ENCODE measurements at regions not wholly inside any gene's neighbourhood (a gene's known extent, or its start where the extent isn't known, plus 50 kb on each side); places are given as distances from the start of the nearest gene placed in this dataset.
A peak's percentile ranks its signal among the peaks of the same experiment; 100 is the strongest.

DNA sequence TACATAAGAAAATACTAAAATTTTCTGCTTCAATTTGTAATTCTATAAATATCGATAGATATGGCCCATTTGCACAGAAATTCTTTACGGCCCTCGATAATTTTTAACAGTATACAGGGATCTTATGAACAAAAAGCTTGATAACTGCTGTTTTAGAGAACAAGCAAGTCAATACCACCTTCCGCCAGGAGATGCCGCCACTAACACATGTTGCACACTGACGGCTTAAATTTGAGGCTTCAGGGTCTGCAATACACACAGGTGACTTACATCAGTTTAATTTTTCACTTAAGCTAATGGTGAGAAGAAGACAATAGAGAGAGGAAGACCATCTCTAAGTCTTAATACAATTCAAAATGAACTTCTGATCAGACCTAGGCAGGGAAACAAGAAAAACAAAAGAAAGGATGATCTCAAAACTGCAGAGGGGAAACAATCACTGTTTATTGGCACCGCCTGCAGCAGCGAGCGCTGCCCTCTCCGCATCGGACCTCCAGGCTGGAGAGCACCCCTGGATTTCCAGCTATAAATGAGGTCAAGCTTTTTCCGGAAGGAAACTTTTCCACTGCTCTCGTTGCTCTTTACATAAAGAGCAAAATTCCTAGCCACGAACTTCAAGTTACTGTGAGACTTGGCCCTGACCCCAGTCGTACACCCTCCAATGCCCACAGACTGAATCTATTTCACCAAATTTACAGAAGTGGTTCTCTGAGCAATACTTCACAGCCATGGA, 53.9 kb downstream of the OTOR start:
- Histone ChIP-seq H2BK5ac (ENCODE audit: low read depth, low read length, poor library complexity) (no peak overlapping the region), H3K14ac (ENCODE audit: low read length) (no peak overlapping the region), H3K4me3 (ENCODE audit: low read depth, low read length) (no peak overlapping the region), H4K8ac (ENCODE audit: low read depth, low read length) (no peak overlapping the region), H3K79me1 (ENCODE audit: low read length) (no peaks in the 10 kb centered on the region), H3K9ac (ENCODE audit: low read length) (no peak overlapping the region), H3K79me2 (ENCODE audit: control insufficient read depth, insufficient read depth, low read length, poor library complexity) (no peaks in the 10 kb centered on the region), H4K91ac (ENCODE audit: low read depth, low read length) (no peak overlapping the region), H3K27ac (ENCODE audit: low read depth, low read length) (no peak overlapping the region), H3K9me3 (ENCODE audit: insufficient read depth, low read depth, low read length) (peaks cover 5% of the 10 kb centered on the region), H2BK120ac (ENCODE audit: insufficient read depth, low read length, poor library complexity) (no peak overlapping the region), H2AFZ (ENCODE audit: insufficient read depth, low read length, poor library complexity) (no peak overlapping the region), H3K23ac (ENCODE audit: low read length) (no peak overlapping the region), H3K4me1 (ENCODE audit: control insufficient read depth in 1 of 2, insufficient read depth in 2 of 2, low read length in 2 of 2) (no peaks in the 10 kb centered on the region), H3K4ac (ENCODE audit: low read depth, low read length) (no peak overlapping the region), H3K18ac (ENCODE audit: low read length) (no peak overlapping the region), H4K12ac (ENCODE audit: low read depth, low read length) (no peak overlapping the region), H2BK12ac (ENCODE audit: low read length) (no peak overlapping the region), H2AK5ac (ENCODE audit: low read length) (no peak overlapping the region), H3K27me3 (ENCODE audit: insufficient read depth, low read length) (no peaks in the 10 kb centered on the region), H3K36me3 (ENCODE audit: control insufficient read depth in 1 of 2, insufficient read depth in 2 of 2, low read length in 2 of 2) (no peaks in the 10 kb centered on the region), H3K4me2 (ENCODE audit: low read length) (no peak overlapping the region)
- no CpG with 5 or more reads among the region's 15 CpGs for WGBS (ENCODE audit: extremely low coverage, insufficient coverage, insufficient read length)
- peak; percentile 58 to 86 for DNase-seq

DNA sequence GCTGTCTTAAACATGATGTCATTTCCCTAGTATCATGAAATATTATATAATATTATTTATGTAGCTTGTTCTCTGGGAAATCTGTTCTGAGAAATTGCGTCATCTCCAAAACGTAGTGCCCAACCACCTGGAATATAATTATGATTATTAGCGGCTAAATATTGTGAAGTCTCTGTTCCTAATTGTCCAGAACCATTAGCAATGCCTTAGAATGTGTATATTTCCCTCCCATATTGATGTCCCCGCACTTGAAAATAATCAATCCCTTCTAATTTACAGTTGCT, 54.4 kb downstream of the OTOR start:
- Histone ChIP-seq H3K9ac (ENCODE audit: low read length) (no peak overlapping the region), H2AK5ac (ENCODE audit: low read length) (no peak overlapping the region), H3K4ac (ENCODE audit: low read depth, low read length) (no peak overlapping the region), H4K12ac (ENCODE audit: low read depth, low read length) (no peak overlapping the region), H3K23ac (ENCODE audit: low read length) (no peak overlapping the region), H4K91ac (ENCODE audit: low read depth, low read length) (no peak overlapping the region), H2BK120ac (ENCODE audit: insufficient read depth, low read length, poor library complexity) (no peak overlapping the region), H2AFZ (ENCODE audit: insufficient read depth, low read length, poor library complexity) (no peak overlapping the region), H2BK5ac (ENCODE audit: low read depth, low read length, poor library complexity) (no peak overlapping the region), H3K27me3 (ENCODE audit: insufficient read depth, low read length) (no peaks in the 10 kb centered on the region), H3K14ac (ENCODE audit: low read length) (no peak overlapping the region), H4K8ac (ENCODE audit: low read depth, low read length) (no peak overlapping the region), H3K9me3 (ENCODE audit: insufficient read depth, low read depth, low read length) (peaks cover 10% of the 10 kb centered on the region), H3K4me2 (ENCODE audit: low read length) (no peak overlapping the region), H3K4me1 (ENCODE audit: control insufficient read depth in 1 of 2, insufficient read depth in 2 of 2, low read length in 2 of 2) (no peaks in the 10 kb centered on the region), H3K27ac (ENCODE audit: low read depth, low read length) (no peak overlapping the region), H3K4me3 (ENCODE audit: low read depth, low read length) (no peak overlapping the region), H3K36me3 (ENCODE audit: control insufficient read depth in 1 of 2, insufficient read depth in 2 of 2, low read length in 2 of 2) (no peaks in the 10 kb centered on the region), H3K79me2 (ENCODE audit: control insufficient read depth, insufficient read depth, low read length, poor library complexity) (no peaks in the 10 kb centered on the region), H3K79me1 (ENCODE audit: low read length) (no peaks in the 10 kb centered on the region), H3K18ac (ENCODE audit: low read length) (no peak overlapping the region), H2BK12ac (ENCODE audit: low read length) (no peak overlapping the region)
- no peak for DNase-seq
- WGBS (ENCODE audit: extremely low coverage, insufficient coverage, insufficient read length): no CpG with 5 or more reads among the region's 4 CpGs

DNA sequence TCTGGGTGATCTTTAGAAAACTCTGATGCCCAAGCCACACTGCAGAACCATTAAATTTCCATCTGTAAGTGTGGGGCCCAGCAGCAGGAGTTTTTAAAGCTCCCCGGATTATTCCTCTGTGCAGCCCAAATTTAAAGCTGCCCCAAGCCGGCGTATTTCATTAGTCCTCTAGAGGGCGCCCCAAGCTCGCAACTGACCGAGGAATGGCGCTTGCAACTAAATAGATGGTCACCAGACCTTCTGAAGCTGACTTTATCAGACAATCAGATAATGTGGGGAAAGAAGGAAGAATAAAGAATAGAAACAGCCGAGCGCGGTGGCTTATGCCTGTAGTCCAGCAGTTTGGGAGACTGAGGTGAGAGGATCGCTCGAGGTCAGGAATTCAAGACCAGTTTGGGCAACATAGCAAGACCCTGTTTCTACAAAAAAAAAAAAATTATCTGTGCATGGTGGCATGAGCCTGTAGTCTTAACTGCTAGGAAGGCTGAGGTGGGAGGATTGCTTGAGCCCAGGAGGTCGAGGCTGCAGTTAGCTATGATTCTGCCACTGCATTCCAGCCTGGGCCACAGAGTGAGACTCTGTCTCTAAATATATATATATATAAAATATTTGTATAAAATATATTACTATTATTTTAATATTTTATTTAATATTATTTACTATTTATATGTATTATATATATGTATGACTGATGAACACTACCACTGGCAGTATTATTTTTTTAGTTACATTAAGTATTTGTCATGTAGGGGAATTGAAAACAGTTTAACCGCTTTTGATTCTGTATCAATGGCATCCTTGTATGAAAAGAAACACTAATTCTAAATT, 56.0 kb downstream of the OTOR start:
- Histone ChIP-seq H4K91ac (ENCODE audit: low read depth, low read length) (no peak overlapping the region), H3K79me1 (ENCODE audit: low read length) (no peaks in the 10 kb centered on the region), H3K9ac (ENCODE audit: low read length) (no peak overlapping the region), H3K18ac (ENCODE audit: low read length) (no peak overlapping the region), H3K23ac (ENCODE audit: low read length) (no peak overlapping the region), H3K14ac (ENCODE audit: low read length) (no peak overlapping the region), H3K36me3 (ENCODE audit: control insufficient read depth in 1 of 2, insufficient read depth in 2 of 2, low read length in 2 of 2) (no peaks in the 10 kb centered on the region), H3K27me3 (ENCODE audit: insufficient read depth, low read length) (no peaks in the 10 kb centered on the region), H3K79me2 (ENCODE audit: control insufficient read depth, insufficient read depth, low read length, poor library complexity) (no peaks in the 10 kb centered on the region), H2AFZ (ENCODE audit: insufficient read depth, low read length, poor library complexity) (no peak overlapping the region), H3K9me3 (ENCODE audit: insufficient read depth, low read depth, low read length) (peaks cover 11% of the 10 kb centered on the region), H3K27ac (ENCODE audit: low read depth, low read length) (no peak overlapping the region), H2BK12ac (ENCODE audit: low read length) (no peak overlapping the region), H3K4me2 (ENCODE audit: low read length) (no peak overlapping the region), H2BK120ac (ENCODE audit: insufficient read depth, low read length, poor library complexity) (no peak overlapping the region), H2BK5ac (ENCODE audit: low read depth, low read length, poor library complexity) (no peak overlapping the region), H4K8ac (ENCODE audit: low read depth, low read length) (peak overlapping the region; percentile 9), H2AK5ac (ENCODE audit: low read length) (no peak overlapping the region), H3K4me3 (ENCODE audit: low read depth, low read length) (no peak overlapping the region), H4K12ac (ENCODE audit: low read depth, low read length) (no peak overlapping the region), H3K4me1 (ENCODE audit: control insufficient read depth in 1 of 2, insufficient read depth in 2 of 2, low read length in 2 of 2) (no peaks in the 10 kb centered on the region), H3K4ac (ENCODE audit: low read depth, low read length) (no peak overlapping the region)
- peak; percentile 31 to 80 for DNase-seq
- no CpG with 5 or more reads among the region's 14 CpGs for WGBS (ENCODE audit: extremely low coverage, insufficient coverage, insufficient read length)

DNA sequence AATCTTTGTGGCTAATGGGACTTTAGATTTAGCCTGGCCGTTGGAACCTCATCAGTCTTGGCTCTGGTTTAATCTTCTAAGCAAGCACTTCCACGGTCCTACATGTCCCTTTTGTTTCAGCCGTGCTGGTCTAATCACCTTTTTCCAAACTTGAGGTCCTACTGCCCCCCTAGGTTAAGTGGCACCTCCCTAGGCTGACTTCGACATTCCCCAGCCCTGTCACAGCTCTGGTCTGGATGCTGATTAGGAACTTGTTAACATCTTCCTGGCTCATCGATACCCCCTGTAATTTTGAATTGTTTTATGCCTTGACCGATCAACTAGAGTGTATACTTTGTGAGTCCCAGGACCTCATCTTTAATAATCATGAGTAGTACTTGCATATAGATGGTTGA, 56.6 kb downstream of the OTOR start:
- H3K4ac ChIP-seq (ENCODE audit: low read depth, low read length): no peak overlapping the region
- no peaks in the 10 kb centered on the region for H3K79me2 ChIP-seq (ENCODE audit: control insufficient read depth, insufficient read depth, low read length, poor library complexity)
- no peak overlapping the region for H4K91ac ChIP-seq (ENCODE audit: low read depth, low read length)
- H3K4me1 ChIP-seq (ENCODE audit: control insufficient read depth in 1 of 2, insufficient read depth in 2 of 2, low read length in 2 of 2): no peaks in the 10 kb centered on the region
- H2BK5ac ChIP-seq (ENCODE audit: low read depth, low read length, poor library complexity): no peak overlapping the region
- H3K18ac ChIP-seq (ENCODE audit: low read length): no peak overlapping the region
- no peak overlapping the region for H3K4me2 ChIP-seq (ENCODE audit: low read length)
- H2BK12ac ChIP-seq (ENCODE audit: low read length): no peak overlapping the region
- no peak overlapping the region for H3K23ac ChIP-seq (ENCODE audit: low read length)
- no peak overlapping the region for H4K12ac ChIP-seq (ENCODE audit: low read depth, low read length)
- H3K9ac ChIP-seq (ENCODE audit: low read length): no peak overlapping the region
- H2AK5ac ChIP-seq (ENCODE audit: low read length): no peak overlapping the region
- no peak overlapping the region for H4K8ac ChIP-seq (ENCODE audit: low read depth, low read length)
- no peaks in the 10 kb centered on the region for H3K36me3 ChIP-seq (ENCODE audit: control insufficient read depth in 1 of 2, insufficient read depth in 2 of 2, low read length in 2 of 2)
- H2BK120ac ChIP-seq (ENCODE audit: insufficient read depth, low read length, poor library complexity): no peak overlapping the region
- DNase-seq: no peak
- H3K27ac ChIP-seq (ENCODE audit: low read depth, low read length): no peak overlapping the region
- no CpG with 5 or more reads among the region's 6 CpGs for WGBS (ENCODE audit: extremely low coverage, insufficient coverage, insufficient read length)
- H3K14ac ChIP-seq (ENCODE audit: low read length): no peak overlapping the region
- no peak overlapping the region for H3K4me3 ChIP-seq (ENCODE audit: low read depth, low read length)
- peaks cover 11% of the 10 kb centered on the region for H3K9me3 ChIP-seq (ENCODE audit: insufficient read depth, low read depth, low read length)
- no peaks in the 10 kb centered on the region for H3K27me3 ChIP-seq (ENCODE audit: insufficient read depth, low read length)
- H3K79me1 ChIP-seq (ENCODE audit: low read length): no peaks in the 10 kb centered on the region
- no peak overlapping the region for H2AFZ ChIP-seq (ENCODE audit: insufficient read depth, low read length, poor library complexity)
